GM12872 (cell line): ENCODE measurements at regions not wholly inside any gene's neighbourhood (a gene's known extent, or its start where the extent isn't known, plus 50 kb on each side); places are given as distances from the start of the nearest gene placed in this dataset.

ENCODE experiments used
- CTCF ChIP-seq: IDR thresholded peaks from 3 replicates; pipeline ENCODE4 v1.5.1; 2011; ENCODE audit warnings: low read depth, mild to moderate bottlenecking, low read length, moderate library complexity; ENCODE audit not compliant: insufficient read depth

- TF ChIP-seq CTCF: no peak
Observed at GRCh38 chr7:45500257-45500656, 73.9 kb upstream of the ADCY1 start.

GRCh38 chr7:45501791-45502190 is 72.4 kb upstream of the ADCY1 start:
- no peak for TF ChIP-seq CTCF

- no peak for TF ChIP-seq CTCF
Observed at GRCh38 chr7:45506059-45506458, 68.1 kb upstream of the ADCY1 start.

GRCh38 chr7:45509222-45509621 is 64.9 kb upstream of the ADCY1 start:
- no peak for TF ChIP-seq CTCF

GRCh38 chr7:45511721-45512597 is 62.2 kb upstream of the ADCY1 start:
- no peak for TF ChIP-seq CTCF

- no peak for TF ChIP-seq CTCF
Observed at GRCh38 chr7:45514944-45515343, 59.2 kb upstream of the ADCY1 start.

- no peak for TF ChIP-seq CTCF
Observed at GRCh38 chr7:45515346-45515745, 58.8 kb upstream of the ADCY1 start.
